Skeletal muscle tissue (tissue), 3 donors: ENCODE measurements at regions not wholly inside any gene's neighbourhood (a gene's known extent, or its start where the extent isn't known, plus 50 kb on each side); places are given as distances from the start of the nearest gene placed in this dataset.
"Not testable (repeated sequence)": the region's sequence is repeated elsewhere in the genome, so short reads cannot be mapped to it uniquely, and the experiment has no call there.

Source experiments
- H3K27ac ChIP-seq: one replicate; pipeline ENCODE4 v1.7.0; 2013; ENCODE audit warnings: mild to moderate bottlenecking, low read depth, low read length, inconsistent platforms
- H3K27me3 ChIP-seq, 3 donors: one replicate each; pipeline ENCODE4 v1.7.0; 2013; ENCODE audit warnings: low read length in 3 of 3; ENCODE audit not compliant: control insufficient read depth in 3 of 3, insufficient read depth in 3 of 3
- H3K36me3 ChIP-seq, 3 donors: one replicate each; pipeline ENCODE4 v1.7.0; 2013; ENCODE audit warnings: low read length in 3 of 3; ENCODE audit not compliant: control insufficient read depth in 3 of 3, insufficient read depth in 3 of 3
- H3K4me1 ChIP-seq, 3 donors: one replicate each; pipeline ENCODE4 v1.7.0; 2013; ENCODE audit warnings: low read length in 3 of 3, mild to moderate bottlenecking in 3 of 3; ENCODE audit not compliant: control insufficient read depth in 3 of 3, insufficient read depth in 3 of 3
- H3K4me3 ChIP-seq, 3 donors: one replicate each; pipeline ENCODE4 v1.7.0; 2013; ENCODE audit warnings: low read length in 3 of 3
- H3K9ac ChIP-seq, 3 donors: one replicate each; pipeline ENCODE4 v1.7.0; 2013; ENCODE audit warnings: low read length in 3 of 3, mild to moderate bottlenecking in 3 of 3, moderate library complexity in 2 of 3, low read depth in 1 of 3
- H3K9me3 ChIP-seq, 3 donors: one replicate each; pipeline ENCODE4 v1.7.0; 2013; ENCODE audit warnings: low read length in 3 of 3; ENCODE audit not compliant: control insufficient read depth in 3 of 3
- donor health status: Osteomylitis.

- H3K36me3 ChIP-seq, result no peaks in the 10 kb centered on the region
- H3K9me3 ChIP-seq, result no peaks in the 10 kb centered on the region
- no peak overlapping the region for H3K9ac ChIP-seq
- no peaks in the 10 kb centered on the region for H3K27me3 ChIP-seq
- H3K4me1 ChIP-seq, result no peaks in the 10 kb centered on the region
- H3K27ac ChIP-seq, result no peak overlapping the region
- no peak overlapping the region for H3K4me3 ChIP-seq
These were observed 68.2 kb upstream of the MAML3 start for GRCh38 chr4:140222171-140222570.

DNA sequence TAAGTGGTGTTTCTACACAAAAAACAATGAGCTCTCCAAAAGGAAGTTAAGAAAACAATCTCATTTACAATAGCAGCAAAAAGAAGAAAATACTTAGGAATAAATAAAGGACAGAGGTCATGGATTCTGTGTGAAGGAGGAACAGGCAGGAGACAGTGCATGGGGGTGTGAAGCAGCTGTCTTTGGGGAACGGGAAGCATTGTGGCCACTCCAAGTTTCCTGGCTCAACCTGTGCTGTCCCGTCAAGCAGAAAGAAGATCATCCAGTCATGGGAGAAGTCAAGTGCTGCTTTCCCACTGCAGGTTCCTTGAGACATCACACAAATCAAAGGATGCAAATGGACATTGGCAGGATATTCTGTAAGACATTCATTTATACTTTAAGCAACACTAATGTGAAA lies 66.1 kb upstream of the MAML3 start:
- no peak overlapping the region for H3K4me3 ChIP-seq
- no peak overlapping the region for H3K27ac ChIP-seq
- no peaks in the 10 kb centered on the region for H3K9me3 ChIP-seq
- H3K36me3 ChIP-seq, result no peaks in the 10 kb centered on the region
- no peaks in the 10 kb centered on the region for H3K4me1 ChIP-seq
- H3K9ac ChIP-seq, result no peak overlapping the region
- H3K27me3 ChIP-seq, result no peaks in the 10 kb centered on the region

DNA sequence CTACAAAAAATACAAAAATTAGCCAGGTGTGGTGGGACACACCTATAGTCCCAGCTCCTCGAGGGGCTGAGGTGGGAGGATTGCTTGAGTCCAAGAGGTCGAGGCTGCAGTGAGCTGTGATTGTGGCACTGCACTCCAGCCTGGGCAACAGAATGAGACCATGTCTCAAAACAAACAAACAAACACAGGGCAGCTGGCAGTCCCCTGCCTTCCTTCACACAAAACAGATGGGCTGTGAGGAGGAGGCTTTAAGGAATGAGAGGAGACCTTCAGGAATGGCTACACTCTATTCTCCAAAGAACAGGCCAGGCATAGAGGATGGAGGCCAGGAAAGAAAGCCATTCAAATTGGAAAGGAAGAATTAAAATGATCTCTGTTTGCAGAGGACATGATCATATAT lies 65.6 kb upstream of the MAML3 start:
- Histone ChIP-seq H3K4me1 (no peaks in the 10 kb centered on the region), H3K9ac (no peak overlapping the region), H3K9me3 (no peaks in the 10 kb centered on the region), H3K27ac (no peak overlapping the region), H3K4me3 (no peak overlapping the region), H3K27me3 (no peaks in the 10 kb centered on the region), H3K36me3 (no peaks in the 10 kb centered on the region)

DNA sequence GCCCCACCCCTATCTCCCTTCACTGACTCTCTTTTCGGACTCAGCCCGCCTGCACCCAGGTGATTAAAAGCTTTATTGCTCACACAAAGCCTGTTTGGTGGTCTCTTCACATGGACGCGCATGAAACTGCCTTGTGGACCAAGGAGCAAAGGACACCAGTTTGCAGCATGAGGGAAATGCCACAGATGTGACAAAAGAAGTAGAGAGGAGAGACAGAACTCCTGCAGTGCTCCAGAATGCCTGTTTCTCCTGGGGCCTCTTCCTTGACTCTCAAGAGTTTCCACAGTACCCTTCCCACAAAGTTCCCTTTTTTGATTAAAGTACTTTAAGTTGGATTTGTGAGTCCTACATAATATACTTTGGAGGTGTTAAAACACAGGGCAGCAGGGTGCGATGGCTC lies 65.1 kb upstream of the MAML3 start:
- H3K9me3 ChIP-seq, H3K27ac ChIP-seq, H3K4me1 ChIP-seq, H3K36me3 ChIP-seq, H3K9ac ChIP-seq, H3K27me3 ChIP-seq, H3K4me3 ChIP-seq: not testable (repeated sequence)

- no peak overlapping the region for H3K27ac ChIP-seq
- H3K27me3 ChIP-seq, result no peaks in the 10 kb centered on the region
- H3K9me3 ChIP-seq, result no peaks in the 10 kb centered on the region
- no peak overlapping the region for H3K4me3 ChIP-seq
- H3K36me3 ChIP-seq, result no peaks in the 10 kb centered on the region
- no peaks in the 10 kb centered on the region for H3K4me1 ChIP-seq
- H3K9ac ChIP-seq, result no peak overlapping the region
These were observed 59.8 kb upstream of the MAML3 start for GRCh38 chr4:140213749-140214148.

DNA sequence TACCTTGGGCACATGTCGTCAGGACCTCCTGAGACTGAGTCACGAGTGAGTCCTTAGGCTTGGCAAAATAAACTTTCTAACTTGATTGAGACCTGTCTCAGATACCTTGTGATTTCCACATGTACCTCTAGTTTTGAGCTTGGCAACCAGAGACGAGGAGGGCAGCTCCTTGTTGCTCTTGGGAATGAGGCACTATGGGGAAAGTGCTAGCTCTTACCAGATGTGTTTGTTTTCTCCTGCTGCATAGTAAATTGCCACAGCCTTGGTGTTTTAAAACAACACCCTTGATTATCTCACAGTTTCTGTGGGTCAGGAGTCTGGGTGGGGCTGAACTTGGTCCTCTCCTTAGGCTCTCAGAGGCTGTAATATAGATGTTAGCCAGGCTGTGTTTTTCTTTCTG lies 59.1 kb upstream of the MAML3 start:
- H3K27me3 ChIP-seq, result no peaks in the 10 kb centered on the region
- H3K9ac ChIP-seq, result no peak overlapping the region
- no peak overlapping the region for H3K4me3 ChIP-seq
- H3K4me1 ChIP-seq, result no peaks in the 10 kb centered on the region
- no peaks in the 10 kb centered on the region for H3K9me3 ChIP-seq
- no peak overlapping the region for H3K27ac ChIP-seq
- H3K36me3 ChIP-seq, result no peaks in the 10 kb centered on the region

GRCh38 chr4:140212646-140213045 lies 58.7 kb upstream of the MAML3 start:
- H3K4me3 ChIP-seq, result no peak overlapping the region
- no peaks in the 10 kb centered on the region for H3K27me3 ChIP-seq
- no peaks in the 10 kb centered on the region for H3K4me1 ChIP-seq
- H3K9me3 ChIP-seq, result no peaks in the 10 kb centered on the region
- H3K27ac ChIP-seq, result no peak overlapping the region
- H3K36me3 ChIP-seq, result no peaks in the 10 kb centered on the region
- H3K9ac ChIP-seq, result no peak overlapping the region

DNA sequence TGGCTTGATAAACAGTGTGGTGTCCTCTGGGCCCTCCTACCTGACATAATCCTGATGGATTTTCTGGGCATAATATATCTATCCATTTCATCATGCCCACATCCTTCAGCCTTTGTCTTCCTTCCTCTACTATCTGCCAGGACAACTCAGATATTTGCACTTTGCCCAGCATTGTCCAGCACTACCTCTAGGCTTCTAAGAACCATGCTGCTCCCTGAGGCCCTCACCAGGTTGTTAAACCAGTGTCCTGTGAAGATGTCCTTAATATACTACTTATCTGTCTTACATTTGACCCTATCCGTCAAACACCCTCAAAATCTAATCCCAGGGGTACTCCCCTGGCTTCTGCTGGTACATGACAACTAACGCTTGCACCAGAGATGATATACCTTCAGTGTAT lies 58.2 kb upstream of the MAML3 start:
- Histone ChIP-seq H3K27ac (no peak overlapping the region), H3K36me3 (no peaks in the 10 kb centered on the region), H3K4me3 (no peak overlapping the region), H3K27me3 (no peaks in the 10 kb centered on the region), H3K9me3 (no peaks in the 10 kb centered on the region), H3K4me1 (no peaks in the 10 kb centered on the region), H3K9ac (no peak overlapping the region)

GRCh38 chr4:140211693-140212092 lies 57.7 kb upstream of the MAML3 start:
- Histone ChIP-seq H3K27ac (no peak overlapping the region), H3K36me3 (no peaks in the 10 kb centered on the region), H3K27me3 (no peaks in the 10 kb centered on the region), H3K4me3 (no peak overlapping the region), H3K9me3 (no peaks in the 10 kb centered on the region), H3K4me1 (no peaks in the 10 kb centered on the region), H3K9ac (no peak overlapping the region)

GRCh38 chr4:140211161-140211560 lies 57.2 kb upstream of the MAML3 start:
- no peak overlapping the region for H3K9ac ChIP-seq
- H3K4me3 ChIP-seq, result no peak overlapping the region
- H3K27ac ChIP-seq, result no peak overlapping the region
- no peaks in the 10 kb centered on the region for H3K9me3 ChIP-seq
- H3K4me1 ChIP-seq, result no peaks in the 10 kb centered on the region
- no peaks in the 10 kb centered on the region for H3K36me3 ChIP-seq
- H3K27me3 ChIP-seq, result no peaks in the 10 kb centered on the region

DNA sequence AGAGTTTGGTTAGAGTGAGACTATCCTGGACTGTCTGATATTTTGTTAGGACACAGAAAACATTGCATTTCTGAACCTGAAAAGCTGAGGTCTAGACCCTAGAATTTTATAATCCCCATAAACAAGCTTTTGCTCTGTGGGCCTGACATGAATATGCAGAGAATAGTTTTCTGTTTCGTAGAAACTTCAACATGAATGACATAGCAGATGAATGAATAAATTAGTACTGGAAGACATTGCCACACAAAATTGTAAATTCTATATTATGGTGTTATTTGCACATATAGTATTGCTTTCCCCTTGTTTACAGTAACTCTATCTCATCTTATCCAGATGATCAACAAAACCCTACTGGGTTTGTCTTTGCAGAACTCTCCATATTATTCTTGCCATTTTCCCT lies 54.9 kb upstream of the MAML3 start:
- Histone ChIP-seq H3K27me3 (no peaks in the 10 kb centered on the region), H3K9ac (no peak overlapping the region), H3K36me3 (no peaks in the 10 kb centered on the region), H3K4me3 (no peak overlapping the region), H3K27ac (no peak overlapping the region), H3K9me3 (no peaks in the 10 kb centered on the region), H3K4me1 (no peaks in the 10 kb centered on the region)
